GM06990 (cell line): ENCODE measurements at regions not wholly inside any gene's neighbourhood (a gene's known extent, or its start where the extent isn't known, plus 50 kb on each side); places are given as distances from the start of the nearest gene placed in this dataset.

Experiments used
- DNase-seq: peaks from one replicate; pipeline ENCODE4 v3.0.0-alpha.2; 2011; ENCODE audit not compliant: insufficient read length; ENCODE audit errors: extremely low read depth
- H3K27me3 ChIP-seq: replicated peaks from 2 replicates; pipeline ENCODE4 v1.6.0; 2011; ENCODE audit warnings: low read length; ENCODE audit not compliant: control insufficient read depth, insufficient read depth
- H3K36me3 ChIP-seq: 2 replicates; pipeline ENCODE4 v1.5.1; 2011; ENCODE audit warnings: low read length; ENCODE audit not compliant: control insufficient read depth, insufficient read depth
- H3K4me3 ChIP-seq: replicated peaks from 2 replicates; pipeline ENCODE4 v1.5.1; 2011; ENCODE audit warnings: low read depth, mild to moderate bottlenecking, control low read depth, low read length
- TF ChIP-seq, protein P1 (sequence below): IDR thresholded peaks from 2 replicates; pipeline ENCODE4 v1.5.1; 2011; ENCODE audit warnings: low read length, control low read depth, mild to moderate bottlenecking, inconsistent platforms; ENCODE audit not compliant: insufficient read depth, poor library complexity, severe bottlenecking

- no peak for DNase-seq
- H3K4me3 ChIP-seq, result no peak overlapping the region
- H3K36me3 ChIP-seq, result no peaks in the 10 kb centered on the region
- TF ChIP-seq, protein P1, sequence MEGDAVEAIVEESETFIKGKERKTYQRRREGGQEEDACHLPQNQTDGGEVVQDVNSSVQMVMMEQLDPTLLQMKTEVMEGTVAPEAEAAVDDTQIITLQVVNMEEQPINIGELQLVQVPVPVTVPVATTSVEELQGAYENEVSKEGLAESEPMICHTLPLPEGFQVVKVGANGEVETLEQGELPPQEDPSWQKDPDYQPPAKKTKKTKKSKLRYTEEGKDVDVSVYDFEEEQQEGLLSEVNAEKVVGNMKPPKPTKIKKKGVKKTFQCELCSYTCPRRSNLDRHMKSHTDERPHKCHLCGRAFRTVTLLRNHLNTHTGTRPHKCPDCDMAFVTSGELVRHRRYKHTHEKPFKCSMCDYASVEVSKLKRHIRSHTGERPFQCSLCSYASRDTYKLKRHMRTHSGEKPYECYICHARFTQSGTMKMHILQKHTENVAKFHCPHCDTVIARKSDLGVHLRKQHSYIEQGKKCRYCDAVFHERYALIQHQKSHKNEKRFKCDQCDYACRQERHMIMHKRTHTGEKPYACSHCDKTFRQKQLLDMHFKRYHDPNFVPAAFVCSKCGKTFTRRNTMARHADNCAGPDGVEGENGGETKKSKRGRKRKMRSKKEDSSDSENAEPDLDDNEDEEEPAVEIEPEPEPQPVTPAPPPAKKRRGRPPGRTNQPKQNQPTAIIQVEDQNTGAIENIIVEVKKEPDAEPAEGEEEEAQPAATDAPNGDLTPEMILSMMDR, result no peak
- H3K27me3 ChIP-seq, result no peaks in the 10 kb centered on the region; the same call in 1 of the 2 replicates
These were observed 113.5 kb upstream of the SLC7A14 start for GRCh38 chr3:170699158-170700053.

DNA sequence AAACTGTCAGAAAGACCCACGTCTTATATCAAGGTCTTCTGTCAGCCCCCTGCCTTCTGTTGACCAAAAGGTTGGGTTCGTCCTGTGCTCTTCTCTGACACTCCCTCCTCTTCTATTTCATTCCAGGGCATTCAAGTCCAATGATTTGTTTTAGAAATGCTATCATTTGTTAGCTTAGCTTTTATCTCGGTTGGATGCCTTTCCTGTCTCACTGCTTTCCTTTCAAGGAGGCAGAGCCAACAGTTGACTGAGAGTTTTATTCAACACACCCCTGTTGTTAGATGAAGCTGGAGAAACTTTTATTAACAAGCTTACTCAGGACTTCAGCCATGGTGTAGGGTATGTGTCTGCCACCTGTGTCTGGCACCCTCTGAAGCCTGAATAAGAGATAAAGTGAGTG lies 112.0 kb upstream of the SLC7A14 start:
- no peaks in the 10 kb centered on the region for H3K36me3 ChIP-seq
- DNase-seq, result no peak
- no peaks in the 10 kb centered on the region for H3K27me3 ChIP-seq
- no peak overlapping the region for H3K4me3 ChIP-seq
- TF ChIP-seq, protein P1, result no peak

DNA sequence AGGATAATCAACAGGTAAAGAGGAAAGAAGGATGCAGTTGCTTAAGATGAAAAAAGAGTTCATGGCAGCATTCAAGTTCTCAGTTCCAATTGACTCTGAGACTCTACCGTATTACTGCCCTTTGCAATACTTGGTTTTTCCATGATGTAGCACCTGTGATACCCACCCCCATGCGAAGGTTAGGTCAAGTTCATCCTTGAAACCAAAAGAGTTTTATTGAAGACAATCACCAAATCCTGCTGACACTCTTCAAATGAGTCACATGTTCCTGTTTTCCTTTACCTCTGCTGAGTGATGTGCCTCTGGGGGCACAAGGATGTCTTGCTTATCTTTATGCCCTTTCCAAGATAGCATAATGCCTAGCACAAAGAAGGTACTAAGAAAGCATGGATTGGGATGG lies 111.3 kb upstream of the SLC7A14 start:
- Histone ChIP-seq H3K36me3 (no peaks in the 10 kb centered on the region), H3K4me3 (no peak overlapping the region), H3K27me3 (no peaks in the 10 kb centered on the region)
- no peak for DNase-seq
- TF ChIP-seq, protein P1, result no peak

- TF ChIP-seq, protein P1, result no peak
- Histone ChIP-seq H3K36me3 (no peaks in the 10 kb centered on the region), H3K4me3 (no peak overlapping the region), H3K27me3 (no peaks in the 10 kb centered on the region)
- DNase-seq, result no peak
These were observed 109.7 kb upstream of the SLC7A14 start for GRCh38 chr3:170695486-170696064.

DNA sequence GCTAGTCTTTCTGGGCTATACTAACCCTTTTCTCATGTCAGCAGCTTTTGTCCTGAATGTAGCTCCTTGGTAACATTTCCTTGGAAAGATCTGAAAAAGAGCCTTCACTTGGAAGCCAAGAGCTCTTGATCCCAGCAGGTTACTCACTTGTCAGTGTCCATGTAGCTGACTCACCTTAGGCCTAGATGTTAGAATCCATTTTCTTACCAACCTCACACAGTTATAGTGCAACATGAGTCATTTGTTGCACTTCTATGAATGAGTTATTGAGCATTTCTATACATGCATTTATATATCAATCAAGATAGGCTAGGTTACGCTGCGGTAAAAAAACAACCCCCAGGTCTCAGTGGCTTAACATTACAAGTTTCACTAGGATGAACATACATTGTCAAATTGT lies 106.8 kb upstream of the SLC7A14 start:
- Histone ChIP-seq H3K36me3 (no peaks in the 10 kb centered on the region), H3K4me3 (no peak overlapping the region), H3K27me3 (no peaks in the 10 kb centered on the region)
- TF ChIP-seq, protein P1, result no peak
- DNase-seq, result no peak

GRCh38 chr3:170690661-170690981 lies 104.7 kb upstream of the SLC7A14 start:
- TF ChIP-seq, protein P1, result no peak
- Histone ChIP-seq H3K36me3 (no peaks in the 10 kb centered on the region), H3K4me3 (no peak overlapping the region), H3K27me3 (no peaks in the 10 kb centered on the region)
- DNase-seq, result no peak
